ENCODE measurements at regions not wholly inside any gene's neighbourhood (a gene's known extent, or its start where the extent isn't known, plus 50 kb on each side); places are given as distances from the start of the nearest gene placed in this dataset.

- TF ChIP-seq CTCF (IDR thresholded peaks at IDR 0.05) = no peak
- no peak for TF ChIP-seq POLR2A (IDR thresholded peaks at IDR 0.05)
Observed at GRCh38 chr10:62538606-62539005, 164.4 kb downstream of the ZNF365 start.

Data from right lobe of liver (tissue), 4 donors.